ENCODE measurements at regions not wholly inside any gene's neighbourhood (a gene's known extent, or its start where the extent isn't known, plus 50 kb on each side); places are given as distances from the start of the nearest gene placed in this dataset.

GRCh38 chr2:66674087-66674486, 239.2 kb downstream of the MEIS1 start:
- TF ChIP-seq CTCF (IDR thresholded peaks at IDR 0.05; ENCODE audit: low read length) = no peak
- no peak for TF ChIP-seq EZH2 (optimal IDR thresholded peaks at IDR 0.05; ENCODE audit: low read depth, low read length)
- TF ChIP-seq EZH2phosphoT487 (IDR thresholded peaks at IDR 0.05; ENCODE audit: low read length) = no peak

Measured in MM.1S (cell line).